ENCODE measurements at regions not wholly inside any gene's neighbourhood (a gene's known extent, or its start where the extent isn't known, plus 50 kb on each side); places are given as distances from the start of the nearest gene placed in this dataset.

DNA sequence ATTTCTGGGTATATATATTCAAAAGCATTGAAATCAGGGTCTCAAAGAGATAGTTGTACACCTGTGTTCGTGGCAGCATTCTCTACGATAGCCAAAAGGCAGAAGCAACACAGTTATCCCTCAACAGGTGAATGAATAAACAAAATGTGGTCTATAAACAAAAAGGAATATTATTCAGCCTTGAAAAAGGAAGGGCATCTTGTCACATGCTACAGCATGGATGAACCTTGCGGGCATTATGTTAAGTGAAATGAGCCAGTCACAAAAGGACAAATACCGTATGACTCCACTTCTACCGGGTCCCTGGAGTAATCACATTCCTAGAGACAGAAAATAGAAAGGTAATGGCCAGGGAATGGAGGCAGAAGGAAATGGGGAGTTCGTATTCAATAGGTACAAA, 228.8 kb downstream of the SH3BP4 start:
- Histone ChIP-seq H4K8ac (ENCODE audit: extremely low read depth, insufficient read depth, low read length) (no peak overlapping the region), H4K91ac (replicated peaks; ENCODE audit: insufficient read length, low read length) (no peak overlapping the region), H3K79me1 (ENCODE audit: low read depth, low read length) (no peaks in the 10 kb centered on the region), H4K5ac (ENCODE audit: insufficient read length, low read depth, low read length) (no peak overlapping the region), H2BK12ac (ENCODE audit: low read depth, low read length) (no peak overlapping the region), H3K23ac (ENCODE audit: insufficient read length) (no peak overlapping the region), H3K4me3 (ENCODE audit: extremely low read depth in 1 of 4, insufficient read depth in 2 of 4, low read depth in 3 of 4, low read length in 4 of 4) (no peak overlapping the region), H2BK120ac (replicated peaks; ENCODE audit: low read depth, low read length) (no peak overlapping the region), H4K20me1 (replicated peaks in 1 of 2; ENCODE audit: control insufficient read depth in 1 of 2, insufficient read depth in 2 of 2, low read length in 2 of 2) (no peaks in the 10 kb centered on the region), H3K27me3 (replicated peaks in 1 of 4; ENCODE audit: control insufficient read depth in 3 of 4, extremely low read depth in 1 of 4, insufficient read depth in 3 of 4, low read length in 3 of 4) (no peaks in the 10 kb centered on the region), H3K36me3 (ENCODE audit: control insufficient read depth in 2 of 4, insufficient read depth in 4 of 4, low read length in 3 of 4) (no peaks in the 10 kb centered on the region), H3K56ac (replicated peaks; ENCODE audit: insufficient read length, low read depth, low read length) (no peak overlapping the region), H2BK20ac (ENCODE audit: low read length) (no peak overlapping the region), H3K4ac (replicated peaks; ENCODE audit: insufficient read length, low read depth, low read length) (no peak overlapping the region), H3K79me2 (ENCODE audit: control insufficient read depth in 1 of 2, insufficient read depth in 2 of 2, low read length in 2 of 2) (no peaks in the 10 kb centered on the region), H2AK5ac (ENCODE audit: low read depth, low read length) (no peak overlapping the region), H3K27ac (ENCODE audit: low read depth, low read length) (no peak overlapping the region), H2BK15ac (ENCODE audit: low read length) (no peak overlapping the region), H3K9me3 (ENCODE audit: insufficient read depth in 2 of 2, low read depth in 1 of 2, low read length in 1 of 2) (no peaks in the 10 kb centered on the region), H2AFZ (ENCODE audit: low read length) (no peak overlapping the region), H3K14ac (ENCODE audit: insufficient read length) (no peak overlapping the region), H3K9ac (replicated peaks in 1 of 4; ENCODE audit: extremely low read depth in 1 of 4, low read depth in 3 of 4, low read length in 3 of 4) (no peak overlapping the region), H2BK5ac (ENCODE audit: low read depth, low read length) (no peak overlapping the region), H3K4me1 (replicated peaks in 1 of 4; ENCODE audit: control insufficient read depth in 3 of 4, insufficient read depth in 4 of 4, low read length in 3 of 4) (no peaks in the 10 kb centered on the region), H3K18ac (ENCODE audit: extremely low read depth, low read length) (no peak overlapping the region), H3K4me2 (ENCODE audit: insufficient read depth in 1 of 2, low read depth in 2 of 2, low read length in 2 of 2) (no peak overlapping the region), H3K23me2 (ENCODE audit: low read depth, low read length) (no peaks in the 10 kb centered on the region)
- CTCF ChIA-PET (ENCODE audit: partially characterized antibody) = interaction anchor here (0.9 kb wide), 1 partner anchor 371 kb away, joined by 3 read pairs; no protein-coding TSS in a partner anchor
- DNase-seq (ENCODE audit: low read depth in 1 of 2, low spot score in 2 of 2) (no peak), FAIRE-seq (no peak)
- TF ChIP-seq POLR2A (IDR thresholded peaks at IDR 0.05; ENCODE audit: control extremely low read depth in 1 of 2, low read depth in 2 of 2, low read length in 2 of 2) (no peak), BACH1 (IDR thresholded peaks at IDR 0.05; ENCODE audit: low read length) (no peak), TEAD4 (IDR thresholded peaks at IDR 0.05; ENCODE audit: low read depth, low read length) (no peak), HDAC6 (IDR thresholded peaks at IDR 0.05; ENCODE audit: low read depth, low read length) (no peak), MAFK (IDR thresholded peaks at IDR 0.05; ENCODE audit: low read depth, low read length) (no peak), TAF1 (IDR thresholded peaks at IDR 0.05; ENCODE audit: low read depth, low read length) (no peak)
- POLR2A ChIA-PET (ENCODE audit: partially characterized antibody) = no interaction called here
- 93% methylated on average over 6 of the region's 6 CpGs; no CpG with 5 or more reads in 1 of the 2 experiments for WGBS, 2 experiments (ENCODE audit: extremely low coverage in 1 of 2, insufficient coverage in 1 of 2, insufficient read length in 1 of 2, insufficient replicate concordance in 2 of 2, low coverage in 1 of 2, low lambda C conversion rate in 2 of 2, missing lambda C conversion rate in 1 of 2)
